ENCODE measurements at regions not wholly inside any gene's neighbourhood (a gene's known extent, or its start where the extent isn't known, plus 50 kb on each side); places are given as distances from the start of the nearest gene placed in this dataset.

DNA sequence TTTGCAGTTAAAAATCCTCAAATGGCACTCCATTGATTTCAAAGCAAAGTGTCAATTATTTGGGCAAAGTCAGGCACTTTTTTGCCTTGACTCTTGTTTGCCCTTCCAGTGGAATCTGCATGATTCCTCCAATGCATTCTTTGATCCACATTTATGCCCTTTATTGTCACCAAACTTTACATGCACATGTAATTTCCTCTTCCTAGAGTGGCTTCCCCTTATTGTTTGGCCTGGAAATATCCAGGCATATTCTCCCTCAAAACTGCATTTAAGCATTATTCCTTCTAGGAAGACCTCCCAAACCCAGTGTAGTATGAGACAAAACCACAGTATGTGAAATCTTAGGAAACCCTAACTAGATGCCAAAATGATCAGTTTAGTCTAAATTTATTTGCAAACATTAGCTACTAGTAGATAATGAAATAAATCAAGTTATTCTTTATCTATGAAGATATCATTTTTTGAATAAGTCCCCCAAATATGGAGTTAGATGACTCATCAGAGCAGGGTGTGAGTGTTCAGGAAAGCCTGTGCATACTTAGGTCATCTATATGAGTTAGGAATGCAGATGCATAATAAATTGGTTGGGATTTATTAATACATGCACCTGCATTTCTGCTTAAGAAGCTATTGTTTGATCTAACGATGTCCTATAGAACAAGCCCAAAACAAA is 433.3 kb upstream of the TCF4 start:
- ChIA-PET CTCF (no interaction called here), POLR2A (no interaction called here)
- Histone ChIP-seq H3K27me3 (ENCODE audit: control insufficient read depth, insufficient read depth, low read length) (no peaks in the 10 kb centered on the region), H3K4me3 (ENCODE audit: low read depth in 2 of 2, low read length in 2 of 2) (no peak overlapping the region), H3K4me1 (ENCODE audit: control insufficient read depth, insufficient read depth, low read length) (no peaks in the 10 kb centered on the region), H3K27ac (ENCODE audit: low read length) (no peak overlapping the region), H3K9me3 (ENCODE audit: control insufficient read depth, insufficient read depth, low read depth, low read length) (no peaks in the 10 kb centered on the region), H3K36me3 (ENCODE audit: control insufficient read depth, insufficient read depth, low read length) (no peaks in the 10 kb centered on the region)
- ATAC-seq (no peak), DNase-seq (ENCODE audit: low read depth, low spot score) (no peak)
- TF ChIP-seq, protein P1, sequence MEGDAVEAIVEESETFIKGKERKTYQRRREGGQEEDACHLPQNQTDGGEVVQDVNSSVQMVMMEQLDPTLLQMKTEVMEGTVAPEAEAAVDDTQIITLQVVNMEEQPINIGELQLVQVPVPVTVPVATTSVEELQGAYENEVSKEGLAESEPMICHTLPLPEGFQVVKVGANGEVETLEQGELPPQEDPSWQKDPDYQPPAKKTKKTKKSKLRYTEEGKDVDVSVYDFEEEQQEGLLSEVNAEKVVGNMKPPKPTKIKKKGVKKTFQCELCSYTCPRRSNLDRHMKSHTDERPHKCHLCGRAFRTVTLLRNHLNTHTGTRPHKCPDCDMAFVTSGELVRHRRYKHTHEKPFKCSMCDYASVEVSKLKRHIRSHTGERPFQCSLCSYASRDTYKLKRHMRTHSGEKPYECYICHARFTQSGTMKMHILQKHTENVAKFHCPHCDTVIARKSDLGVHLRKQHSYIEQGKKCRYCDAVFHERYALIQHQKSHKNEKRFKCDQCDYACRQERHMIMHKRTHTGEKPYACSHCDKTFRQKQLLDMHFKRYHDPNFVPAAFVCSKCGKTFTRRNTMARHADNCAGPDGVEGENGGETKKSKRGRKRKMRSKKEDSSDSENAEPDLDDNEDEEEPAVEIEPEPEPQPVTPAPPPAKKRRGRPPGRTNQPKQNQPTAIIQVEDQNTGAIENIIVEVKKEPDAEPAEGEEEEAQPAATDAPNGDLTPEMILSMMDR (IDR thresholded peaks at IDR 0.05): no peak
- TF ChIP-seq TCF7L2 (IDR thresholded peaks at IDR 0.05; ENCODE audit: low read depth, low read length): no peak
- no peak for TF ChIP-seq SIN3A (IDR thresholded peaks at IDR 0.05; ENCODE audit: borderline replicate concordance, insufficient read depth, low read depth, low read length)
- TF ChIP-seq POLR2AphosphoS5 (IDR thresholded peaks at IDR 0.05; ENCODE audit: low read depth, low read length): no peak
- TF ChIP-seq, protein P2, sequence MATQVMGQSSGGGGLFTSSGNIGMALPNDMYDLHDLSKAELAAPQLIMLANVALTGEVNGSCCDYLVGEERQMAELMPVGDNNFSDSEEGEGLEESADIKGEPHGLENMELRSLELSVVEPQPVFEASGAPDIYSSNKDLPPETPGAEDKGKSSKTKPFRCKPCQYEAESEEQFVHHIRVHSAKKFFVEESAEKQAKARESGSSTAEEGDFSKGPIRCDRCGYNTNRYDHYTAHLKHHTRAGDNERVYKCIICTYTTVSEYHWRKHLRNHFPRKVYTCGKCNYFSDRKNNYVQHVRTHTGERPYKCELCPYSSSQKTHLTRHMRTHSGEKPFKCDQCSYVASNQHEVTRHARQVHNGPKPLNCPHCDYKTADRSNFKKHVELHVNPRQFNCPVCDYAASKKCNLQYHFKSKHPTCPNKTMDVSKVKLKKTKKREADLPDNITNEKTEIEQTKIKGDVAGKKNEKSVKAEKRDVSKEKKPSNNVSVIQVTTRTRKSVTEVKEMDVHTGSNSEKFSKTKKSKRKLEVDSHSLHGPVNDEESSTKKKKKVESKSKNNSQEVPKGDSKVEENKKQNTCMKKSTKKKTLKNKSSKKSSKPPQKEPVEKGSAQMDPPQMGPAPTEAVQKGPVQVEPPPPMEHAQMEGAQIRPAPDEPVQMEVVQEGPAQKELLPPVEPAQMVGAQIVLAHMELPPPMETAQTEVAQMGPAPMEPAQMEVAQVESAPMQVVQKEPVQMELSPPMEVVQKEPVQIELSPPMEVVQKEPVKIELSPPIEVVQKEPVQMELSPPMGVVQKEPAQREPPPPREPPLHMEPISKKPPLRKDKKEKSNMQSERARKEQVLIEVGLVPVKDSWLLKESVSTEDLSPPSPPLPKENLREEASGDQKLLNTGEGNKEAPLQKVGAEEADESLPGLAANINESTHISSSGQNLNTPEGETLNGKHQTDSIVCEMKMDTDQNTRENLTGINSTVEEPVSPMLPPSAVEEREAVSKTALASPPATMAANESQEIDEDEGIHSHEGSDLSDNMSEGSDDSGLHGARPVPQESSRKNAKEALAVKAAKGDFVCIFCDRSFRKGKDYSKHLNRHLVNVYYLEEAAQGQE (IDR thresholded peaks at IDR 0.05; ENCODE audit: insufficient read depth in 1 of 2, low read depth in 2 of 2, low read length in 1 of 2): no peak
- BruUV-seq (replicated peaks): no TSS peak
- intact Hi-C loops (cut with micrococcal nuclease; ENCODE audit: unreplicated experiment) (no loop called here), in situ Hi-C loops (cut with HindIII; ENCODE audit: low pct_unique_long_range_greater_than_20kb, low sequenced_read_pairs) (no loop called here)

DNA sequence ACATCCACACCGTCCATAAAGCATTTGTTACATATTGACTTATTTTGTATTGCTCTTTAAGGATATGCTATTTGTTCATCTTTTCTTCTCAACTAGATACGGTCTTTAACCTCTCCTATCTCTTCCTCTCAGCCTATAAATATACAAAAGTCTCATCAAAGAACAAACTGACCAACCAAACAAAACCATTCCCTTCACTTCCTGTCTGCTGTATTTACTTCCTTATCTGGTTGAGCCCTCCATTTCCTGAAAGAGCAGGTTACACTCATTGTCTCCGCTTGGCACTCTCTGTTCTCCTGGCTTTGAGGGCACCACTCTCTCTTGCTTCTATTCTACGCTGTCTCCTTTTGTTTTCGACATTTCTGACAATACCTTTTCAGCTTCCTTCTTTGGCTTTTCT is 431.9 kb upstream of the TCF4 start:
- Histone ChIP-seq H3K9me3 (ENCODE audit: control insufficient read depth, insufficient read depth, low read depth, low read length) (no peaks in the 10 kb centered on the region), H3K36me3 (ENCODE audit: control insufficient read depth, insufficient read depth, low read length) (no peaks in the 10 kb centered on the region), H3K27ac (ENCODE audit: low read length) (no peak overlapping the region), H3K27me3 (ENCODE audit: control insufficient read depth, insufficient read depth, low read length) (no peaks in the 10 kb centered on the region), H3K4me1 (ENCODE audit: control insufficient read depth, insufficient read depth, low read length) (no peaks in the 10 kb centered on the region), H3K4me3 (ENCODE audit: low read depth in 2 of 2, low read length in 2 of 2) (no peak overlapping the region)
- intact Hi-C loops (cut with micrococcal nuclease; ENCODE audit: unreplicated experiment) (no loop called here), in situ Hi-C loops (cut with HindIII; ENCODE audit: low pct_unique_long_range_greater_than_20kb, low sequenced_read_pairs) (no loop called here)
- DNase-seq (ENCODE audit: low read depth, low spot score) (no peak), ATAC-seq (no peak)
- no TSS peak for BruUV-seq (replicated peaks)
- TF ChIP-seq TCF7L2 (IDR thresholded peaks at IDR 0.05; ENCODE audit: low read depth, low read length) (no peak), SIN3A (IDR thresholded peaks at IDR 0.05; ENCODE audit: borderline replicate concordance, insufficient read depth, low read depth, low read length) (no peak), POLR2AphosphoS5 (IDR thresholded peaks at IDR 0.05; ENCODE audit: low read depth, low read length) (no peak)
- TF ChIP-seq, protein P1 (IDR thresholded peaks at IDR 0.05): no peak
- TF ChIP-seq, protein P2 (IDR thresholded peaks at IDR 0.05; ENCODE audit: insufficient read depth in 1 of 2, low read depth in 2 of 2, low read length in 1 of 2): no peak
- POLR2A ChIA-PET: no interaction called here
- CTCF ChIA-PET: no interaction called here

Measured in Panc1 (cell line).